HG03457 (cell line): ENCODE measurements at regions not wholly inside any gene's neighbourhood (a gene's known extent, or its start where the extent isn't known, plus 50 kb on each side); places are given as distances from the start of the nearest gene placed in this dataset.

Source experiments
- ATAC-seq: cut with Tn5 transposase; IDR thresholded peaks from one replicate; pipeline ENCODE4 v1.9.1; 2021; ENCODE audit warnings: moderate number of reproducible peaks; ENCODE audit not compliant: unreplicated experiment

GRCh38 chr6:87860902-87861301, 158.9 kb upstream of the AKIRIN2 start:
- ATAC-seq = no peak

- no peak for ATAC-seq
Observed at GRCh38 chr6:87858440-87858839, 156.4 kb upstream of the AKIRIN2 start.

GRCh38 chr6:87851674-87852299, 149.8 kb upstream of the AKIRIN2 start:
- ATAC-seq = no peak

GRCh38 chr6:87848616-87849015, 146.6 kb upstream of the AKIRIN2 start:
- no peak for ATAC-seq

GRCh38 chr6:87847830-87848210, 145.8 kb upstream of the AKIRIN2 start:
- no peak for ATAC-seq

- no peak for ATAC-seq
Observed at GRCh38 chr6:87847135-87847829, 145.2 kb upstream of the AKIRIN2 start.

- no peak for ATAC-seq
Observed at GRCh38 chr6:87846434-87846833, 144.4 kb upstream of the AKIRIN2 start.

GRCh38 chr6:87840324-87840723, 138.3 kb upstream of the AKIRIN2 start:
- ATAC-seq = no peak

GRCh38 chr6:87837876-87838275, 135.8 kb upstream of the AKIRIN2 start:
- no peak for ATAC-seq

GRCh38 chr6:87837444-87837843, 135.4 kb upstream of the AKIRIN2 start:
- ATAC-seq = no peak

- no peak for ATAC-seq
Observed at GRCh38 chr6:87832025-87832825, 130.2 kb upstream of the AKIRIN2 start.

GRCh38 chr6:87830907-87831306, 128.9 kb upstream of the AKIRIN2 start:
- no peak for ATAC-seq

- no peak for ATAC-seq
Observed at GRCh38 chr6:87829622-87830121, 127.6 kb upstream of the AKIRIN2 start.

- ATAC-seq = no peak
Observed at GRCh38 chr6:87828044-87828443, 126.0 kb upstream of the AKIRIN2 start.

- ATAC-seq = no peak
Observed at GRCh38 chr6:87827346-87827745, 125.3 kb upstream of the AKIRIN2 start.

GRCh38 chr6:87826424-87826823, 124.4 kb upstream of the AKIRIN2 start:
- no peak for ATAC-seq

- ATAC-seq = no peak
Observed at GRCh38 chr6:87825821-87826221, 123.8 kb upstream of the AKIRIN2 start.

GRCh38 chr6:87824958-87825491, 123.0 kb upstream of the AKIRIN2 start:
- ATAC-seq = no peak

GRCh38 chr6:87822011-87822410, 120.0 kb upstream of the AKIRIN2 start:
- no peak for ATAC-seq

GRCh38 chr6:87820343-87820984, 118.4 kb upstream of the AKIRIN2 start:
- ATAC-seq = no peak

GRCh38 chr6:87817183-87817582, 115.2 kb upstream of the AKIRIN2 start:
- ATAC-seq = no peak
